GM06990 (cell line): ENCODE measurements at regions not wholly inside any gene's neighbourhood (a gene's known extent, or its start where the extent isn't known, plus 50 kb on each side); places are given as distances from the start of the nearest gene placed in this dataset.
"Not testable (repeated sequence)": the region's sequence is repeated elsewhere in the genome, so short reads cannot be mapped to it uniquely, and the experiment has no call there.

Experiments
- DNase-seq: peaks from one replicate; pipeline ENCODE4 v3.0.0-alpha.2; 2011; ENCODE audit not compliant: insufficient read length; ENCODE audit errors: extremely low read depth
- H3K27me3 ChIP-seq: replicated peaks from 2 replicates; pipeline ENCODE4 v1.6.0; 2011; ENCODE audit warnings: low read length; ENCODE audit not compliant: control insufficient read depth, insufficient read depth
- H3K36me3 ChIP-seq: 2 replicates; pipeline ENCODE4 v1.5.1; 2011; ENCODE audit warnings: low read length; ENCODE audit not compliant: control insufficient read depth, insufficient read depth
- H3K4me3 ChIP-seq: replicated peaks from 2 replicates; pipeline ENCODE4 v1.5.1; 2011; ENCODE audit warnings: low read depth, mild to moderate bottlenecking, control low read depth, low read length
- TF ChIP-seq, protein P1 (sequence below): IDR thresholded peaks from 2 replicates; pipeline ENCODE4 v1.5.1; 2011; ENCODE audit warnings: low read length, control low read depth, mild to moderate bottlenecking, inconsistent platforms; ENCODE audit not compliant: insufficient read depth, poor library complexity, severe bottlenecking

DNA sequence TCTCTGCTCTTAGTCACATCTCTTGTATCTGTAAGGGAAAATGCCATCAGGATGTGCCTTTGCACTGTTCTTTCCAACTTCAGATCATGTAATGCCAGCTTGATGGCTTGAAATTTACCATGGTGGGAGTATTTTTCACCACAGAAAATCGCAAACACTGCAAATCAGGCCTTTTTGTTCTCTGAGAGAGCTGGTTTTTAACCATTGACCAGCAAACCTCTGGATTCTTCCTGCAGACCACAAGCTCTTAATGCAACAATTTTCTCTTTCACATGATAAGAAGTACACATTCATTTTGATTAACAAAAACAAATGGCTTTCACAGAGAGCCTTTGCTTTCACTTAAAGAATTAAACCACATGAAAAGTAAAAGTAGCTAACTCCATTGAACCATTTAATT is 145.4 kb upstream of the NEBL start:
- no peak for DNase-seq
- H3K27me3 ChIP-seq = no peaks in the 10 kb centered on the region

DNA sequence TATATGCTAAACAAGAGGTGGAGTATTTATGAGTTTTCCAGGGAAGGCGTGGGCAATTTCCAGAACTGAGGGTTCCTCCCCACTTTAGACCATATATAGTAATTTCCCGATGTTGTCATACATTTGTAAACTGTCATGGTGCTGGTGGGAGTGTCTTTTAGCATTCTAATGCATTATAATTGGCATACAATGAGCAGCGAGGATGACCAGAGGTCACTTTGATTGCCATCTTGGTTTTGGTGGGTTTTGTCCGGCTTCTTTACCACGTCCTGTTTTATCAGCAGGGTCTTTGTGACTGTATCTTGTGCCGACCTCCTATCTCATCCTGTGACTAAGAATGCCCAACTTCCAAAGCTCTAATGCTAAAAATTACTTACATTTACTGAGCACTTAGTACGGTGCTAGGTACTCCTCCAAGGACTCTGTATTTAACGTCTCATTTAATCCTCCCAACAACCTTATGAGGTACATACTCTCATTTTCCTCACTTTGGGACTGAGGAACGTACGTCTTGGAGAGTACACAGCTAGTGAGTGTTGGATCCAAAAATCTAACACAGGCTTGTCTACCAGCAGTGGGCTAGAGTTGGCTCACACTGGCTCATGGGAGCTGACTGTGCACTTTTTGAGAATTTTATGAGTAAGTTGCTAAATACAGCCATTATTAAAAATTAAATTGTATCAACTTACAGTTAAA is 144.8 kb upstream of the NEBL start:
- no peak overlapping the region for H3K4me3 ChIP-seq
- DNase-seq = no peak
- H3K27me3 ChIP-seq = no peaks in the 10 kb centered on the region
- no peaks in the 10 kb centered on the region for H3K36me3 ChIP-seq
- TF ChIP-seq, protein P1, sequence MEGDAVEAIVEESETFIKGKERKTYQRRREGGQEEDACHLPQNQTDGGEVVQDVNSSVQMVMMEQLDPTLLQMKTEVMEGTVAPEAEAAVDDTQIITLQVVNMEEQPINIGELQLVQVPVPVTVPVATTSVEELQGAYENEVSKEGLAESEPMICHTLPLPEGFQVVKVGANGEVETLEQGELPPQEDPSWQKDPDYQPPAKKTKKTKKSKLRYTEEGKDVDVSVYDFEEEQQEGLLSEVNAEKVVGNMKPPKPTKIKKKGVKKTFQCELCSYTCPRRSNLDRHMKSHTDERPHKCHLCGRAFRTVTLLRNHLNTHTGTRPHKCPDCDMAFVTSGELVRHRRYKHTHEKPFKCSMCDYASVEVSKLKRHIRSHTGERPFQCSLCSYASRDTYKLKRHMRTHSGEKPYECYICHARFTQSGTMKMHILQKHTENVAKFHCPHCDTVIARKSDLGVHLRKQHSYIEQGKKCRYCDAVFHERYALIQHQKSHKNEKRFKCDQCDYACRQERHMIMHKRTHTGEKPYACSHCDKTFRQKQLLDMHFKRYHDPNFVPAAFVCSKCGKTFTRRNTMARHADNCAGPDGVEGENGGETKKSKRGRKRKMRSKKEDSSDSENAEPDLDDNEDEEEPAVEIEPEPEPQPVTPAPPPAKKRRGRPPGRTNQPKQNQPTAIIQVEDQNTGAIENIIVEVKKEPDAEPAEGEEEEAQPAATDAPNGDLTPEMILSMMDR = no peak

More for the DNA sequence above, 145.4 kb upstream of the NEBL start:
- no peak overlapping the region for H3K4me3 ChIP-seq
- H3K36me3 ChIP-seq = no peaks in the 10 kb centered on the region
- TF ChIP-seq, protein P1 = no peak

DNA sequence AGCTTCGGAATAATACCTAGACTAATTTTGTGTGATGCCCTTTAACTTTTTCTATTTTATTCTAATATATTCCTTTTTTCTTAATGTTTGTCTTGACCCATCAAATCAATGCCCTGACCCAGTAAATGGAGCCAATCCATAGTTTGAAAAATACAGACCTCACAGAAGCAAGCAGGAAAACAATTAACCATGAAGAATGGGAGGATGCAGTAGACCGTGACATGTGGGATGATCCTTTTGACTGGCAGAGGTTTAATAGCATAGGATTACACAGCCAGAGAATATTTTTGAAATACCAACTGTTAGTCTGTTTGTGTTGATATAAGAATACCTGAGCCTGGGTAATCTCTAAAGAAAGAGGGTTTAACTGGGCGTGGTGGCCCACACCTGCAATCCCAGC is 142.6 kb upstream of the NEBL start:
- Histone ChIP-seq H3K4me3 (no peak overlapping the region), H3K27me3 (no peaks in the 10 kb centered on the region), H3K36me3 (no peaks in the 10 kb centered on the region)
- no peak for DNase-seq
- TF ChIP-seq, protein P1 = no peak

DNA sequence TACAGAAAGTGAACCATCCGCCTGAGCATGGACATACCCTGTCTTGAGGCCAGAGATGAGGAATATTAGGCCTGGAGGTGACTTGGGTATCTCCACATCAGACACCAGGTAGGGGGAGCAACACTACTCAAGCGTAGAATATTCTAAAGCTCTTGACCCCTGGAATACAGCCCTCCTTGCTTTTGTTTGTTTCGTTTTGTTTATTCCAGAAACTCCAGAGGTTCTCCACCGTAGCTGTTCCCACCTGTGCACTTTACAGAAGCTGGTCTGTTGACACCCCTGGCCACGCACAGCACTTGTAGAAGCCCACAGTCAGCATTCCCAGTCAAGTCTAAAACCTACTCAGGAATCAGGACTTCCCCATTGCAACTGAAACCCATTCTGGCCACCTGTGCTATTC is 139.6 kb upstream of the NEBL start:
- Histone ChIP-seq H3K36me3 (no peaks in the 10 kb centered on the region), H3K4me3 (no peak overlapping the region), H3K27me3 (no peaks in the 10 kb centered on the region)
- TF ChIP-seq, protein P1 = no peak
- no peak for DNase-seq

DNA sequence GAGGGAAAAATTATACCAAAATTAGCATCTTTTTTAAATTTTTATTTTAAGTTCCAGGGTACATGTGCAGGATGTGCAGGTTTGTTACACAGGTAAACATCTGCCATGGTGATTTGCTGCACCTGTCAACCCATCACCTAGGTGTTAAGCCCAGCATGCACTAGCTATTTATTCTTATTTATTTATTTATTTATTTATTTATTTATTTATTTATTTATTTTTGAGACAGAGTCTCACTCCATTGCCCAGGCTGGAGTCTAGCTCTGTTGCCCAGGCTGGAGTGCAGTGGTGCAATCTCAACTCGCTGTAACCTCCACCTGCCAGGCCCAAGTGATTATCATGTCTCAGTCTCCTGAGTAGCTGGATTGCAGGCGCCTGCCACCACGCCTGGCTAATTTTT is 137.7 kb upstream of the NEBL start:
- not testable (repeated sequence) for H3K4me3 ChIP-seq, H3K27me3 ChIP-seq, H3K36me3 ChIP-seq, DNase-seq

DNA sequence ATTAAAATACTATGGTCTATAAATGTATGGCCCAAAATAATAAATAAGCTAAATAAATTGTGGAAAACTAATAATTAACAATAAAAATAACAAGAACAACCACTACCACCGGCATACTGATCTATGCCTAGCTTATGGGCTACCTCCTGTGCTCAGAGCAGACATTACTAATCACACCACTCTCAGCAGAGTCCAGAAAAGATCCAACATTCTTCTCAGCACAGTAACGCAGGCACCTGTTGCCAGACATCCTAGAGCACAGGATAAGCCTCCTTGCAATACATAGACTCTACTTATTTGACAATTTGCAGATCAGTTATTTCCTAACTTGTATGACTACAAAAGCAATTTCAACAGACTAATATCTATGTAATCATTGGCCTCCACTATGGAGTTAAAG is 137.1 kb upstream of the NEBL start:
- Histone ChIP-seq H3K4me3 (no peak overlapping the region), H3K27me3 (no peaks in the 10 kb centered on the region; the same call in 1 of the 2 replicates), H3K36me3 (no peaks in the 10 kb centered on the region)
- TF ChIP-seq, protein P1 = no peak
- DNase-seq = no peak
